ENCODE measurements at regions not wholly inside any gene's neighbourhood (a gene's known extent, or its start where the extent isn't known, plus 50 kb on each side); places are given as distances from the start of the nearest gene placed in this dataset.

GRCh38 chr6:106870069-106870468 is 104.5 kb downstream of the CD24 start:
- H3K9me3 Mint-ChIP-seq = peaks cover 3% of the 10 kb centered on the region
- H3K4me3 Mint-ChIP-seq = no peak overlapping the region
- H3K4me1 ChIP-seq (ENCODE audit: insufficient read depth, low read length) = no peaks in the 10 kb centered on the region
- no peak for TF ChIP-seq CTCF (IDR thresholded peaks at IDR 0.05)
- H3K27ac ChIP-seq (ENCODE audit: low read depth in 1 of 2, low read length in 2 of 2) = no peak overlapping the region
- H3K27ac Mint-ChIP-seq = no peak overlapping the region
- peaks cover 3% of the 10 kb centered on the region for H3K27me3 Mint-ChIP-seq
- no peaks in the 10 kb centered on the region for H3K27me3 ChIP-seq (ENCODE audit: control insufficient read depth in 1 of 2, insufficient read depth in 2 of 2, low read length in 2 of 2)
- no peaks in the 10 kb centered on the region for H3K36me3 ChIP-seq (ENCODE audit: insufficient read depth, low read length)
- no peaks in the 10 kb centered on the region for H3K4me1 Mint-ChIP-seq (ENCODE audit: low read depth)
- no peak for DNase-seq
- no peak for ATAC-seq (ENCODE audit: poor library complexity)
- ChIA-PET POLR2A (no interaction called here), CTCF (no interaction called here)
- intact Hi-C loops (cut with DNase I, micrococcal nuclease) = no loop called here
- no peaks in the 10 kb centered on the region for H3K36me3 Mint-ChIP-seq (ENCODE audit: low read depth)
- no peak overlapping the region for H3K4me3 ChIP-seq (ENCODE audit: low read length)
- no peaks in the 10 kb centered on the region for H3K9me3 ChIP-seq (ENCODE audit: control insufficient read depth in 1 of 2, insufficient read depth in 1 of 2, low read length in 2 of 2)

- CTCF ChIA-PET = no interaction called here
- POLR2A ChIA-PET = no interaction called here
- Mint-ChIP-seq H3K27ac (no peak overlapping the region), H3K4me3 (no peak overlapping the region), H3K27me3 (peaks cover 8% of the 10 kb centered on the region), H3K4me1 (ENCODE audit: low read depth) (no peaks in the 10 kb centered on the region), H3K36me3 (ENCODE audit: low read depth) (no peaks in the 10 kb centered on the region), H3K9me3 (peaks cover 3% of the 10 kb centered on the region)
- ATAC-seq (ENCODE audit: poor library complexity) = no peak
- Histone ChIP-seq H3K9me3 (ENCODE audit: control insufficient read depth in 1 of 2, insufficient read depth in 1 of 2, low read length in 2 of 2) (peaks cover 0 to 3% of the 10 kb centered on the region in 2 experiments), H3K4me3 (ENCODE audit: low read length) (no peak overlapping the region), H3K27ac (ENCODE audit: low read depth in 1 of 2, low read length in 2 of 2) (no peak overlapping the region), H3K36me3 (ENCODE audit: insufficient read depth, low read length) (no peaks in the 10 kb centered on the region), H3K4me1 (ENCODE audit: insufficient read depth, low read length) (no peaks in the 10 kb centered on the region), H3K27me3 (ENCODE audit: control insufficient read depth in 1 of 2, insufficient read depth in 2 of 2, low read length in 2 of 2) (no peaks in the 10 kb centered on the region)
- DNase-seq = no peak
- TF ChIP-seq CTCF (IDR thresholded peaks at IDR 0.05) = no peak
- intact Hi-C loops (cut with DNase I, micrococcal nuclease) = no loop called here
Measured at GRCh38 chr6:106869203-106869602, 105.3 kb downstream of the CD24 start.

GRCh38 chr6:106866875-106867658 is 107.5 kb downstream of the CD24 start:
- no peaks in the 10 kb centered on the region for H3K4me1 ChIP-seq (ENCODE audit: insufficient read depth, low read length)
- H3K27ac ChIP-seq (ENCODE audit: low read depth in 1 of 2, low read length in 2 of 2) = no peak overlapping the region
- Mint-ChIP-seq H3K36me3 (ENCODE audit: low read depth) (no peaks in the 10 kb centered on the region), H3K9me3 (peaks cover 5% of the 10 kb centered on the region), H3K4me1 (ENCODE audit: low read depth) (no peaks in the 10 kb centered on the region), H3K27ac (no peak overlapping the region), H3K27me3 (peaks cover 12% of the 10 kb centered on the region), H3K4me3 (no peak overlapping the region)
- H3K4me3 ChIP-seq (ENCODE audit: low read length) = no peak overlapping the region
- intact Hi-C loops (cut with DNase I, micrococcal nuclease) = no loop called here
- ChIA-PET CTCF (no interaction called here), POLR2A (no interaction called here)
- H3K9me3 ChIP-seq (ENCODE audit: control insufficient read depth in 1 of 2, insufficient read depth in 1 of 2, low read length in 2 of 2) = peaks cover 0 to 18% of the 10 kb centered on the region in 2 experiments
- no peaks in the 10 kb centered on the region for H3K27me3 ChIP-seq (ENCODE audit: control insufficient read depth in 1 of 2, insufficient read depth in 2 of 2, low read length in 2 of 2)
- H3K36me3 ChIP-seq (ENCODE audit: insufficient read depth, low read length) = no peaks in the 10 kb centered on the region
- TF ChIP-seq CTCF (IDR thresholded peaks at IDR 0.05) = no peak
- DNase-seq (no peak), ATAC-seq (ENCODE audit: poor library complexity) (no peak)
